ENCODE measurements at regions not wholly inside any gene's neighbourhood (a gene's known extent, or its start where the extent isn't known, plus 50 kb on each side); places are given as distances from the start of the nearest gene placed in this dataset.

DNA sequence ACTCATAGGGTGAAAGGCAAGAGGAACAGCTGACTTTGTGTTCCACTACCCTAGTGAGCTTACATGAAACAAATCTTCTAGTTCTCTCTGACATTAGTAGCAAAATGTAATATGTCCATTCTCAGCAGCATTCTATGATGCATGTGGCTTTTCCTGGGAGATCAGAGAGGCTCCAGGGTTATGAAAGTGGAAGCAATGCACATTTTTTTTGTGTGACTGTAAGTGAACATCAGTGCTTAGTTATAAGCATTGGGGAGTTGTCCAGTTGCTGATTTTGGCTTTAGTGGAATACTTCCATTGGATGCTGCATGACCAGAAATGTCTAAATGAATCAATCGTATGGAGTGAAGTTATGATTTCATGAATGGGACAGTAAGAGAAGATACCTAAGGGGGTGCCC is 255.9 kb downstream of the FAT3 start:
- DNase-seq (ENCODE audit: low read depth) = peak; percentile 1

GRCh38 chr11:92482492-92483060 is 258.0 kb downstream of the FAT3 start:
- DNase-seq (ENCODE audit: low read depth) = no peak

GRCh38 chr11:92484570-92484969 is 260.0 kb downstream of the FAT3 start:
- DNase-seq (ENCODE audit: low read depth) = no peak

DNA sequence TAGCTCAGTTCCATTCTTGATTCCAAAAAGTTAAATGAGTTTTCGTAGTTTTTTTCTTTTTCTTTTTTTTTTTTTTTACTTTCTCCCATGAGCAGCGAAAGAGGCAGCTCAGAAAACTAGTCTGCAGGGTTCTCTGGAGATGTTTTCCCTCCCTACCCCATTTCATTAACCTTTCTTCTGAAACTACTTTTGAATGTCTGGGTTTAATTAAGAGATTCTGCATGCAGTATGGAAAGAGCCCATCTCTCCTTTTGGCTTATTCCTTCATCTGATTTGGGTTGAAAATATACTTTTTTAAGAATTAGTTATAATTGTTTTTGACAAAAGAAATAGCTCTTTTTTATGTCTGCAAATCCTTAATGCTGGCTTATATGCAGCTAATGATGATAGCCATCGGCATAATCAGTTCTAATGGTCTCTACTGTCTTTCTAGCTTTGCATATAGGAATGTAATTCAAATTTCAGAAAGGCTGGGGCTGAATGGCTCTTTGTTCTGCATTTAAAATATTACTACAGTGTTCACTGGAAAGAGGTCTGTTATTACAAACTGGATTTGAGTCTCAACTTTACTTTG is 265.3 kb downstream of the FAT3 start:
- DNase-seq (ENCODE audit: low read depth) = no peak

GRCh38 chr11:92492372-92492771 is 267.8 kb downstream of the FAT3 start:
- no peak for DNase-seq (ENCODE audit: low read depth)

GRCh38 chr11:92495107-92495793 is 270.6 kb downstream of the FAT3 start:
- DNase-seq (ENCODE audit: low read depth) = no peak

DNA sequence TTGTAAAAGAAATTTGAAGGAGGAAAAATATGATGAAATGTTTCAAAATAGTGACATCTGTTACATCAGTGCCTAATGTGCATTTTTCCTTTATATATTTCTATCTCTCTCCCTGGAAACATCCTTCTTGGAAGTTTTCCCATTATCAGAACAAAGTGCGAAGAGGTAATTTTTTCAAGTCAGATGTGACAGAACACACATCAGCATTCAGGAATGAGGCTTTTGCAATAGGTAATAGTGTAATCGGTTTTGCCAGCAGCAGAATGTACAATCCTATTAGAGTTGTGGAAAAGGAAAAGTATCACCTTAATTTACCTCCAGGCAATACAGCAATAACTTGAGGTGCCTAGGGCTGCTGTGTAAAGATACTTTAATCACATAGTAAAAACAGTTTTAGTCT is 275.8 kb downstream of the FAT3 start:
- DNase-seq (ENCODE audit: low read depth) = no peak

DNA sequence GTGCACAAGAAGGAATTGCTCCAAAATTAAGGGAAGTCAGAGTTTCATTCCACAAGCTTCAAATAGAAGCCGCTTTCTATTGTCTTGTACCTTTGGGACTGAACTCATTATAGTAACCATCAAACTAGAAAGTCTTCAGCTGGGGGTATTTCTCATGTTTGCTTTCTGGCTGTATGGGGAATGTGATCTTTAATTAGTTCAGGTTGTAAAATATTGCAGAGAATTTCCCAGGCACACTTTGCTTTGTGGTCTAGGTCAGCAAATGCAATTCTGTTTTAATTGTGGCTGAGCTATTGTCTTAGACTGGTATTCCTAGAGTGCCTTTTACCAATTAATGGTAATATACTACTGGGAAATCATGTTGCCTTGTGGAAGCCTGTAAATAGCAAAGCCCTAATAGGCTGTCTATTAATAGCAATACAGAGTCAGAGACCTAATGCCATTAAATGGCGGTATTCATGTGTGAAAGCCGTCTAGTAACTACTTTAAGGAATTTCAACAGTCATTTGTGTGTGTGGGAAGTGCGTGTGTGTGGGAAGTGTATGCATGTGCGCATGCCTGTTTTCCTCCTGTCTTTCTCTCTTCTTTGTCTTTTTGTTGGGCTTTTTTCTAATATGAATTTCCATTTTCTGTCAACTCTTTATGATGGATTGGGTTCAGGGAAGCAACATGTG is 276.6 kb downstream of the FAT3 start:
- DNase-seq (ENCODE audit: low read depth) = no peak

DNA sequence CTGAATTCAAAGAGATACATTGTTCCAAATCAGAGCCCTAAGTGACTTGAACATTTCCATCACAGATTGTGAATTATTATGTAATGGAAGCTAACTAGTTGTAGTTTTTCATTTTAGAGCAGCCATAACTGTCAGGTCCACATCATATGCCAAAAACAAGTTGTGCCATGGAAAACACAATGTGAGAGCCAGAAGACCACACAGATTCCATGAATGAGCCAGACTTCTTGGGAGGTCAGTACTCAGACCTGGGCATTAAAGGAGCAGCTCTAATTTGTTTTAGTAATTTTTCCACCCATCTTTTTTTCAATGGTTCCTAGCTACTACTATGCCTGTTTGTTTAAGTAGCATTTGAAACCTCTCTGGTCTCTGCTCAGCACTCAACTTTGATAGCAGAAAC is 279.4 kb downstream of the FAT3 start:
- DNase-seq (ENCODE audit: low read depth) = no peak

GRCh38 chr11:92504534-92504933 is 279.9 kb downstream of the FAT3 start:
- no peak for DNase-seq (ENCODE audit: low read depth)

DNA sequence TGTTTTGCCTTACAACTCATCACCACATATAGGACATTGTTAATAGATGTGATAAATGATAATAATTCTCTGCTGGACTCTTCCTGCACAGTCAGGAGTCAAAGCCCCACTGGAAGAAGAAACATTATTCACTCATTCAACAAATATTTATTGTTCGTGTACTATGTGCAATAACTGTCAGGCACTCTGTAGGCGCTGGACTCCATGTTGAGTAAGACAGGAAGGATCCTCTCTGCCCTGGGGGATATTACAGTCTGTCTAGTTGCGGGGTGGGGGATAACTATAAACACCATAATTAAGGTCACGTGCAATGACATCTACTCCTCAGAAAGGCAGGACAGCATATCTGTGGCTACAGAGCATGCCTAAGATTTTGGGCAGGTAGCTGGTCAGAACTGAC is 281.1 kb downstream of the FAT3 start:
- DNase-seq (ENCODE audit: low read depth) = no peak

GRCh38 chr11:92506809-92507336 is 282.3 kb downstream of the FAT3 start:
- DNase-seq (ENCODE audit: low read depth) = no peak

- no peak for DNase-seq (ENCODE audit: low read depth)
Observed at GRCh38 chr11:92510591-92510990, 286.0 kb downstream of the FAT3 start.

DNA sequence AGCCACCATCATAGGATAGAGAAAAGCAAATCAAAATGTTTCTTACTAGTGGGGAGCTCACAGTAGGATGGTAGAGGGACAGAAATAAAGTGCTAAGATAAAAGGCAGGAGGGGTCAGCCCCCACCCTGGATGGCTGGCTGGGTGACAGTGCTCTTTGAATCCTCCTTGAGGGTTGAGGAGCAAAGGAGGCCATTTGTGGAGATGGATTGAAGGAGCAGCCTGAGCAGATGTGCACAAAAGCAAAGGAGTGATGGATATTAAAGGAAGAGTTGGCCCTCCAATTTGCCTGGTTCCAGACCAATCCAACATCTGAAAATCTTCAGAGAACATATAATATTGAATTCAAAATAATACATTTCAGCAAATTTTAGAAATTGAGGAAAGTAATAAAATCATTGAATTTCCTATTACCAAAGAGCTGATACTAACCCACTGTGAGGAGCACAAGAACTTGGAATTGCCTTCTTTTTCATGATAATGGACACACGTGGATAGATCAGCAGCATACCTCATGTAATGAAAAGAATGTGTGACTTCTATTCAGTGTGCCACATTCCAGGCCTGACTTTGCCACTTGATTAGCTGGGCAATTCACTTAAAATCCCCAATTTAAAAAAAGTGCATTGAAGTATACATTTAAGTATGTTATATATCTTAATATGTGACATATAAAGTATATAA is 287.0 kb downstream of the FAT3 start:
- no peak for DNase-seq (ENCODE audit: low read depth)

- no peak for DNase-seq (ENCODE audit: low read depth)
Observed at GRCh38 chr11:92512204-92512569, 287.6 kb downstream of the FAT3 start.

DNA sequence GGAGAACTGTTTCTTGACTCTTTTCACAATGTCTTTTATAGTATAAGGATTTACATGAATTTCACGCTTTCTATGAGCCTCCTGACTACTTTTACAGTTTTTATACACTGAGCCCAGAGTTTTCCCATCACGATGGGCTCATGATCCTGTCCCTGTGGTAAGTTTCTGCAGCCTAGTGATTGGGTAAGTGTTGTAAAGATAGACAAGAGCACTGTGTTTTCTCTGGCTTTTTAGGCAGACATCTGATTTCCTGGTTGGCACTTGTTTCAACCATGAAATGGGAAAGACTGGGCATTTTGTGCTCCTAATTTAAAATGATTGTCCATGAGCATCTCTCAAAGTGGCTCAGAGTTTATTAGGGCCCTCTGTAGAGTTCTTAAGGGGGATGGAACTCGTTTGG is 299.0 kb downstream of the FAT3 start:
- no peak for DNase-seq (ENCODE audit: low read depth)

- no peak for DNase-seq (ENCODE audit: low read depth)
Observed at GRCh38 chr11:92524542-92524941, 299.9 kb downstream of the FAT3 start.

- DNase-seq (ENCODE audit: low read depth) = no peak
Observed at GRCh38 chr11:92527467-92527866, 302.8 kb downstream of the FAT3 start.

- peak; percentile 21 for DNase-seq (ENCODE audit: low read depth)
Observed at GRCh38 chr11:92528001-92528400, 303.4 kb downstream of the FAT3 start.

GRCh38 chr11:92531065-92531739 is 306.6 kb downstream of the FAT3 start:
- DNase-seq (ENCODE audit: low read depth) = no peak

- DNase-seq (ENCODE audit: low read depth) = no peak
Observed at GRCh38 chr11:92533657-92534335, 309.2 kb downstream of the FAT3 start.

All from GM04503 (cell line).